Stomach smooth muscle (tissue), 2 donors: ENCODE measurements at regions not wholly inside any gene's neighbourhood (a gene's known extent, or its start where the extent isn't known, plus 50 kb on each side); places are given as distances from the start of the nearest gene placed in this dataset.

ENCODE experiments used
- H3K27ac ChIP-seq: one replicate; pipeline ENCODE4 v1.7.0; 2013; ENCODE audit warnings: mild to moderate bottlenecking, low read length, inconsistent platforms
- H3K27me3 ChIP-seq, 2 donors: one replicate each; pipeline ENCODE4 v1.7.0; 2013; ENCODE audit warnings: low read length in 2 of 2; ENCODE audit not compliant: insufficient read depth in 2 of 2, control insufficient read depth in 1 of 2
- H3K36me3 ChIP-seq, 2 donors: one replicate each; pipeline ENCODE4 v1.7.0; 2013; ENCODE audit warnings: low read length in 2 of 2; ENCODE audit not compliant: control insufficient read depth in 2 of 2, insufficient read depth in 2 of 2
- H3K4me1 ChIP-seq: one replicate; pipeline ENCODE4 v1.7.0; 2013; ENCODE audit warnings: low read length; ENCODE audit not compliant: control insufficient read depth, insufficient read depth
- H3K4me3 ChIP-seq, 2 donors: one replicate each; pipeline ENCODE4 v1.7.0; 2013; ENCODE audit warnings: low read length in 2 of 2
- H3K9ac ChIP-seq, 2 donors: one replicate each; pipeline ENCODE4 v1.7.0; 2013; ENCODE audit warnings: low read length in 2 of 2, mild to moderate bottlenecking in 1 of 2
- H3K9me3 ChIP-seq, 2 donors: one replicate each; pipeline ENCODE4 v1.7.0; 2013; ENCODE audit warnings: low read length in 2 of 2; ENCODE audit not compliant: control insufficient read depth in 2 of 2
- donor health status: healthy.
- donor health status: Pancreatic carcinoma.

- Histone ChIP-seq H3K4me3 (no peak overlapping the region), H3K9me3 (peaks cover 0 to 22% of the 10 kb centered on the region in 2 donors), H3K9ac (no peak overlapping the region)
Observed at GRCh38 chr7:63071396-63071795, 927.3 kb upstream of the ZNF722 start.

DNA sequence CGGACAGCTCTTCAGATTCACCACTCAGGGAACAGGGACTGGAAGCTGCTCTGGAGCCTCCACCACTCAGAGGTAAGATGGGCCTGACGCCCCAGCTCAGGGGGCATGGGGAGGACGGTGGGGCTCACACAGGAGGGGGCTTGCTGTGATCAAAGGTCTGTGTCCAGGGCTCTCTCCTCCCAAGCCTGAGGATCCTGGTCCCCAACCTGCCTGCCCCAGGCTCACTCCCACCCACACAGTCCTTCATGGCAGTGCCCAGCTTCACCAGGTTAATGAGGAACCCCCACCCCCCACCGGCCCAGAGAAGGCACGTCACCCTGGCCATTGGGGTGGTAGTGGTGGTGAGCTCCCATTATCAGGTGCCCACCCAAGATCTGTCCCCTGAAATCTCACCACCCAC, 926.7 kb upstream of the ZNF722 start:
- no peaks in the 10 kb centered on the region for H3K36me3 ChIP-seq
- no peak overlapping the region for H3K27ac ChIP-seq
- no peaks in the 10 kb centered on the region for H3K27me3 ChIP-seq
- peaks cover 0 to 22% of the 10 kb centered on the region in 2 donors for H3K9me3 ChIP-seq
- no peaks in the 10 kb centered on the region for H3K4me1 ChIP-seq
- no peak overlapping the region for H3K9ac ChIP-seq
- H3K4me3 ChIP-seq, result no peak overlapping the region

More at GRCh38 chr7:63071396-63071795, 927.3 kb upstream of the ZNF722 start:
- H3K27ac ChIP-seq, result no peak overlapping the region
- no peaks in the 10 kb centered on the region for H3K27me3 ChIP-seq
- H3K4me1 ChIP-seq, result no peaks in the 10 kb centered on the region
- H3K36me3 ChIP-seq, result no peaks in the 10 kb centered on the region

DNA sequence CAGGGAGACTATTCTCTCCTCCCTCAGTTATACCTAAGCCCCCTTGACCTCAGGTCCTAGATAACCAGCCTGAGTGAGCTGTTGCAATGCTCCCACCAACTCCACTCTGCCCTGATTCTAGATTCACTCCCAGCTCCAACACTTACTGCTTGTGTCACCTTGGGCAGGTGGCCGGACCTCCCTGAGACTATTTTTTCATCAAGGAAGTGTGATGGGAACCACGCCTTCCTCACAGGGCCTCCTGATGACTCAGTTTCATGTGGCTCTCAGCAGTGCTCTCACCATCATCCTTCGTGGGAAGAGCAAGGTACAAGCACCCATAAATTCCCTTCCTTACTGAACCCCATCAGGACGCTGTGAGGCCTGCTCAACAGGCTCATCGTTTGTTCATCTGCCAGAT, 925.8 kb upstream of the ZNF722 start:
- Histone ChIP-seq H3K9me3 (peaks cover 0 to 22% of the 10 kb centered on the region in 2 donors), H3K4me1 (no peaks in the 10 kb centered on the region), H3K27ac (no peak overlapping the region), H3K9ac (no peak overlapping the region), H3K4me3 (no peak overlapping the region), H3K36me3 (no peaks in the 10 kb centered on the region), H3K27me3 (no peaks in the 10 kb centered on the region)

GRCh38 chr7:63073286-63073685, 925.4 kb upstream of the ZNF722 start:
- Histone ChIP-seq H3K27ac (no peak overlapping the region), H3K4me1 (no peaks in the 10 kb centered on the region), H3K9me3 (peaks cover 0 to 22% of the 10 kb centered on the region in 2 donors), H3K4me3 (no peak overlapping the region), H3K36me3 (no peaks in the 10 kb centered on the region), H3K27me3 (no peaks in the 10 kb centered on the region), H3K9ac (no peak overlapping the region)

GRCh38 chr7:63073736-63074135, 924.9 kb upstream of the ZNF722 start:
- Histone ChIP-seq H3K27ac (no peak overlapping the region), H3K4me1 (no peaks in the 10 kb centered on the region), H3K4me3 (no peak overlapping the region), H3K9ac (no peak overlapping the region), H3K9me3 (peaks cover 0 to 22% of the 10 kb centered on the region in 2 donors), H3K27me3 (no peaks in the 10 kb centered on the region), H3K36me3 (no peaks in the 10 kb centered on the region)

GRCh38 chr7:63077841-63078240, 920.8 kb upstream of the ZNF722 start:
- Histone ChIP-seq H3K9me3 (peaks cover 6 to 15% of the 10 kb centered on the region in 2 donors), H3K4me3 (no peak overlapping the region)

GRCh38 chr7:63080406-63080805, 918.2 kb upstream of the ZNF722 start:
- Histone ChIP-seq H3K9me3 (peaks cover 9 to 12% of the 10 kb centered on the region in 2 donors), H3K4me3 (no peak overlapping the region), H3K4me1 (no peaks in the 10 kb centered on the region), H3K36me3 (no peaks in the 10 kb centered on the region), H3K9ac (no peak overlapping the region), H3K27ac (no peak overlapping the region), H3K27me3 (no peaks in the 10 kb centered on the region)

More at GRCh38 chr7:63077841-63078240, 920.8 kb upstream of the ZNF722 start:
- no peaks in the 10 kb centered on the region for H3K36me3 ChIP-seq
- no peaks in the 10 kb centered on the region for H3K27me3 ChIP-seq
- no peaks in the 10 kb centered on the region for H3K4me1 ChIP-seq
- H3K9ac ChIP-seq, result no peak overlapping the region
- no peak overlapping the region for H3K27ac ChIP-seq

GRCh38 chr7:63080831-63081230, 917.8 kb upstream of the ZNF722 start:
- no peaks in the 10 kb centered on the region for H3K4me1 ChIP-seq
- H3K9me3 ChIP-seq, result peaks cover 9 to 12% of the 10 kb centered on the region in 2 donors
- H3K4me3 ChIP-seq, result no peak overlapping the region
- no peaks in the 10 kb centered on the region for H3K36me3 ChIP-seq
- no peak overlapping the region for H3K27ac ChIP-seq
- H3K27me3 ChIP-seq, result no peaks in the 10 kb centered on the region
- no peak overlapping the region for H3K9ac ChIP-seq

GRCh38 chr7:63087575-63088190, 911.0 kb upstream of the ZNF722 start:
- Histone ChIP-seq H3K4me3 (no peak overlapping the region), H3K9me3 (peaks cover 6 to 7% of the 10 kb centered on the region in 2 donors), H3K4me1 (no peaks in the 10 kb centered on the region), H3K36me3 (no peaks in the 10 kb centered on the region), H3K9ac (no peak overlapping the region), H3K27ac (no peak overlapping the region), H3K27me3 (no peaks in the 10 kb centered on the region)

- no peak overlapping the region for H3K9ac ChIP-seq
- no peaks in the 10 kb centered on the region for H3K36me3 ChIP-seq
- H3K4me1 ChIP-seq, result no peaks in the 10 kb centered on the region
- no peak overlapping the region for H3K4me3 ChIP-seq
- peaks cover 4 to 7% of the 10 kb centered on the region in 2 donors for H3K9me3 ChIP-seq
- H3K27me3 ChIP-seq, result no peaks in the 10 kb centered on the region
- H3K27ac ChIP-seq, result no peak overlapping the region
Observed at GRCh38 chr7:63092951-63093350, 905.7 kb upstream of the ZNF722 start.

- Histone ChIP-seq H3K27ac (no peak overlapping the region), H3K9me3 (peaks cover 4 to 7% of the 10 kb centered on the region in 2 donors), H3K9ac (no peak overlapping the region), H3K27me3 (no peaks in the 10 kb centered on the region), H3K36me3 (no peaks in the 10 kb centered on the region), H3K4me1 (no peaks in the 10 kb centered on the region), H3K4me3 (no peak overlapping the region)
Observed at GRCh38 chr7:63093481-63093880, 905.2 kb upstream of the ZNF722 start.
